ENCODE measurements at regions not wholly inside any gene's neighbourhood (a gene's known extent, or its start where the extent isn't known, plus 50 kb on each side); places are given as distances from the start of the nearest gene placed in this dataset.

GRCh38 chr2:126803434-126803775 is 95.3 kb upstream of the TEX51 start:
- TF ChIP-seq YY1 (IDR thresholded peaks at IDR 0.05; ENCODE audit: insufficient read depth, insufficient read length) (no peak), ZNF274 (IDR thresholded peaks at IDR 0.05; ENCODE audit: low read depth, low read length) (no peak), SUZ12 (IDR thresholded peaks at IDR 0.05; ENCODE audit: extremely low read depth, insufficient read depth, insufficient read length) (no peak)
